Activated CD8-positive, alpha-beta memory T cell treated with anti-CD3 and anti-CD28 coated beads, Interleukin-2, amount 10 ng/mL, durations not matched to agents 7 days and 5 days (primary cell): ENCODE measurements at regions not wholly inside any gene's neighbourhood (a gene's known extent, or its start where the extent isn't known, plus 50 kb on each side); places are given as distances from the start of the nearest gene placed in this dataset.

ENCODE experiments used
- ATAC-seq: fragments of 150-1000 bp; cut with Tn5 transposase; one replicate; pipeline ENCODE4 v1.10.0; 2021; ENCODE audit warnings: moderate library complexity
- CTCF ChIA-PET: fragments of 350-600 bp; sonication (Branson Sonifier 250); formaldehyde crosslinking; loops from one replicate; lab custom pipeline; 2021; ENCODE audit warnings: antibody characterized with exemption; lab: Charles Lee
- DNase-seq: peaks from one replicate; pipeline ENCODE4 v3.0.0-alpha.2; 2020
- H3K27ac Mint-ChIP-seq: one replicate; pipeline ENCODE4 v1.8.0; 2021; ENCODE audit warnings: mild to moderate bottlenecking, mixed read lengths
- H3K27me3 Mint-ChIP-seq: one replicate; pipeline ENCODE4 v1.8.0; 2021; ENCODE audit warnings: mixed read lengths
- H3K36me3 Mint-ChIP-seq: one replicate; pipeline ENCODE4 v1.8.0; 2021; ENCODE audit warnings: mild to moderate bottlenecking, mixed read lengths
- H3K4me1 Mint-ChIP-seq: one replicate; pipeline ENCODE4 v1.8.0; 2021; ENCODE audit warnings: mixed read lengths
- H3K4me3 Mint-ChIP-seq: one replicate; pipeline ENCODE4 v1.8.0; 2021; ENCODE audit warnings: mild to moderate bottlenecking, moderate library complexity, mixed read lengths
- H3K9me3 Mint-ChIP-seq: one replicate; pipeline ENCODE4 v1.8.0; 2022; ENCODE audit warnings: low read depth, mixed read lengths

DNA sequence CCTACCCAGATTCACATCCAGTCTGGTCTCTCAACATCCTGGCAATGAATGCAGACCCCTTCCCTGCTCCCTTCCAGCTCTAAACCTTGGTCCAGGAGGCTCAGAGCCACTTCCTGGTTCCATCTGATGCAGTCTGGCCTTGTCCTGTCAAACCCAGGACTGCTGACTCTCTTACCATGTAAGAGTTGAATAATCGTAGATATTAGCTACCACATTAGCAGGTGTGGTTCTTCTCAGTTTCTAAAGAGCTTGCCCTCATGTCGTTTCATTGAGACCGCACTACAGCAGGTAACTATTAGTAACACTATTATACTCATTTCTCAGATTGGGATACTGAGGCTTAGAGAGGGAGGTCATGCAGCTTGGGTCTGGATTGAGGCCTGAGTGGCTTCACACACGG is 133.3 kb downstream of the BOD1 start:
- peaks cover 10% of the 10 kb centered on the region for H3K27me3 Mint-ChIP-seq
- no peak overlapping the region for H3K27ac Mint-ChIP-seq
- H3K9me3 Mint-ChIP-seq, result no peaks in the 10 kb centered on the region
- H3K36me3 Mint-ChIP-seq, result no peaks in the 10 kb centered on the region
- CTCF ChIA-PET, result no interaction called here
- ATAC-seq, result no peak
- DNase-seq, result no peak
- no peaks in the 10 kb centered on the region for H3K4me1 Mint-ChIP-seq
- no peak overlapping the region for H3K4me3 Mint-ChIP-seq

DNA sequence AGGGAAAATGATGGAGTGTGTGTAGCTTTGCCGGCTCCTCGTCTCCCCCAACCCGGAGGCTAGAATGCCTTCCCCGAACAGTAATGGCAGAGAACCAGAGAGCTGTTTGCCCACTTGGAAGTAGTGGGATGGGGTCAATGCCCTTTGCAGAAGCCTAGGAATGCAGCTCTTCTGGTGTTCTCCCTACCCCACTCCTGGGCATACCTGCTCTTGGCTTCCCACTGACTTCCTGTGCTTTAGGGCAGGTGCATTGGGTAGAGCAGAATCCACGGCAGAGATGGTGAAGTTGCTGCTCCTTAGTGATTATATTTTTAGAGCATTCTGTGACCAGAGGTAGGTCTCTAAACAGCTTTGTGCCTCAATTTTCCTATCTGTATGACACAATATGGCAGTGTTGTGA is 134.6 kb downstream of the BOD1 start:
- Mint-ChIP-seq H3K36me3 (no peaks in the 10 kb centered on the region), H3K27me3 (peaks cover 3% of the 10 kb centered on the region), H3K9me3 (no peaks in the 10 kb centered on the region), H3K4me3 (no peak overlapping the region), H3K4me1 (no peaks in the 10 kb centered on the region), H3K27ac (no peak overlapping the region)
- CTCF ChIA-PET, result no interaction called here
- ATAC-seq (no peak), DNase-seq (no peak)

DNA sequence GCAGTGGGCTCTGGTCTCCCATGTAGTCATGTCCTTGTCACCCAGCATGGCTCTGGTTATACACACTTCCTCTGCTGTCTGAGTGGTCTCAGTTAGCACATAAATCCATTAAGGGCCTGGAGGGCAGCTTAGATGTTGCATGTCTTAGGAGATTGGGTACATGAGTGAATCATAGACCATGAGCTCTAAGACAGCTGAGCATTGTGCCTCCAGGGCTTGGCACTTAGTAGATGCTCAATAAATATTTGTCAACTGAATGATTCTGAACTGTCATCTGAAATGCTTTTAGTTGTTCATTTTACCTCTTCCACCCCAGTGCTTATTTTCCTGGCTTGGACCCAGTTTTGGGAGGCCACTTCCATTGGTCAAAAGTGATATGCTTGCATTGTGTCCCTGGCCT is 135.6 kb downstream of the BOD1 start:
- CTCF ChIA-PET, result no interaction called here
- no peaks in the 10 kb centered on the region for H3K36me3 Mint-ChIP-seq

DNA sequence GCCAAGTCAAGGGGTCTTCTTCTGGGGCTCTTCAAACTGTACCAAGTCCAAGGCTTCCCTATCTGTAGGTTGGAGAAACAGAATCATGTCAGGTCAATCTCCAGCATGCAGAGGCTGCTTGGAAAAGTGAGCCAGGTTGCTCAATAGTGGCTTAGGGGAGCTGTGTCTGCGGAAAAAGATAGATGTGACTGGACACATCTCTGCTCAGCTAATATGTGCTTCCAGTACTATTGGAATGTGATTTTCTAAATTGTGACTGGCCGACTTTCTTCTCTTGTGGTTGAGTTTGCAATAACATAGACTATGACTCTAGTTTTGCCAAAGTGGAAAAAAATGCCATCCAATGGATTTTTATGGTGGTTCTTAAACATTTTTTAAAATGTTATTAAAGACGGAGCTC is 136.7 kb downstream of the BOD1 start:
- H3K27me3 Mint-ChIP-seq, result no peaks in the 10 kb centered on the region
- CTCF ChIA-PET, result interaction anchor here (0.8 kb wide), 1 partner anchor 9 kb away, joined by 3 read pairs; no protein-coding TSS in a partner anchor
- no peak overlapping the region for H3K27ac Mint-ChIP-seq
- no peaks in the 10 kb centered on the region for H3K4me1 Mint-ChIP-seq
- no peak overlapping the region for H3K4me3 Mint-ChIP-seq
- ATAC-seq, result no peak
- no peak for DNase-seq
- no peaks in the 10 kb centered on the region for H3K9me3 Mint-ChIP-seq
- no peaks in the 10 kb centered on the region for H3K36me3 Mint-ChIP-seq

More for the DNA sequence above, 135.6 kb downstream of the BOD1 start:
- Mint-ChIP-seq H3K4me1 (no peaks in the 10 kb centered on the region), H3K27ac (no peak overlapping the region), H3K27me3 (peaks cover 1% of the 10 kb centered on the region), H3K4me3 (no peak overlapping the region), H3K9me3 (no peaks in the 10 kb centered on the region)
- DNase-seq (no peak), ATAC-seq (no peak)

DNA sequence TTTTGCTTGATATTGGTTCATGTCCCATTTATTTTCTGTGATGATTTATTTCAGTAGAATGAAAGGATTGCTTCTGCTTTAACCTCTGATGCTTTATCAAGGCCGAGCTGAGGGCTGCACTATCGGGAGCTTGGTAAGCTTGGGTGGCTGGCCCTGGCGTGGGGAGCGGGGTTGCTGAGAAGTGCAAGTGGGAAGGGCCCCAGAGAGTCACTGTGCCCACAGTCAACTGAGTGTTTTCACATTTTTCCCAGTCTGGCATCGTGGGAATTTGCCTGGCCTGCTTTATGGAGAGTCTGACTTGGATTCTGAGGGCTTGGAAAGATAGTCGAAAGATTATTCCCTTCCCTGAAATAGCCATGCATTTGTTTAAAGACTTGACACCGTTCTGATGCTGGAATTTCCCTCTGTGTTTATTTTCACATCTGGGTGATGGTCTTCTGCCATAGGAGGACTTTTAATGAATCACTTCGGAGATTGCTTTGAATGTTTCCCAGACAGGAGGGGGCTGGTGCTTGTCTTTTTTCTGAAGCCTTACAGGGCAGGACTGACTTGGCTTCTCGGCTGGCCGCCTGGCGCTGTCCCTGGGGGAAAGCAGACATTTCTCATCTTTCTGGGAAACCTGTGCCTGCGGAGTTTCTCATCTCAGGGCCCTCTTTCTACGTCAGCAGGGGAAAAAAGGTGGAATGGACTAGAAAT is 139.0 kb downstream of the BOD1 start:
- no peaks in the 10 kb centered on the region for H3K27me3 Mint-ChIP-seq
- CTCF ChIA-PET, result no interaction called here
- no peak overlapping the region for H3K4me3 Mint-ChIP-seq
- no peak overlapping the region for H3K27ac Mint-ChIP-seq
- no peak for DNase-seq
- ATAC-seq, result no peak
- H3K9me3 Mint-ChIP-seq, result no peaks in the 10 kb centered on the region
- H3K4me1 Mint-ChIP-seq, result no peaks in the 10 kb centered on the region
- H3K36me3 Mint-ChIP-seq, result no peaks in the 10 kb centered on the region

DNA sequence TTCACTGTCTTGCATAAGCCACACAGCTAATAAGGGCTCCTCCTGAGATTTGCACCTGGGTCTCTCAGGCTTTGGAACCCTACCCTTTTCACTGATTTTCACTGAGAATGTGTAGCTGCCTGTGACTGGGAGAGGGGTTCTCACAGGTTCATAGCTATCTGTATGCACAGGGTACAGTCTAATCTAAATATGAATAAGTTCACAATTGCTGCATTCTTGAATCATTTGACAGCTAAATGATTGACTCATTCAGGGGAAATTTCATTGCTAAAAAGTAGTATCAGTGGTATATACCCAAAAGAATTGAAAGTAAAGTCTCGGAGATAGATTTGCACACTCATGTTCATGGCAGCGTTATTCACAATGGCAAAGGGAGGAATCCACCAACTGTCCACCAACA is 140.7 kb downstream of the BOD1 start:
- Mint-ChIP-seq H3K9me3 (no peaks in the 10 kb centered on the region), H3K36me3 (no peaks in the 10 kb centered on the region), H3K4me3 (no peak overlapping the region), H3K27me3 (no peaks in the 10 kb centered on the region), H3K4me1 (no peaks in the 10 kb centered on the region), H3K27ac (no peak overlapping the region)
- ATAC-seq, result no peak
- CTCF ChIA-PET, result no interaction called here
- no peak for DNase-seq

DNA sequence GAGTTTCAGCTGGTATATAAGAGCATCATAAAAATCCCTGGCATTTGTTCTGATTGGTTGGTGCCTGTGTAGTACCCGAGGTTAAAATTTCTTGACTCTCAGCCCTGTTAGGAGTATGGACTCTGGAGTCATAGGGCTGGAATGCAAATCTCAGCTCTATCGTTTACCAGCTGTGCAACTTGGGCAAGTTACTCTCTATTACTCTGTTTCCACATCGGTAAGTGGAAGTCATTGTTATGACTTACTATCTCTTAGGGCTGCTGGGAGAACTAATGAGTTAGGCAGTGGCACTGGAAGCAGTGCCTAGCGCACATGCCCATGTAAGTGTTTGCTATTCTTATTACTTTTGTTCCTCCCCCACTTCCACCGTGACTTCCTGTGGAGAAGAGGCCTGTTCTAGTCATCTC is 141.6 kb downstream of the BOD1 start:
- no peak overlapping the region for H3K27ac Mint-ChIP-seq
- DNase-seq (no peak), ATAC-seq (no peak)
- no peaks in the 10 kb centered on the region for H3K9me3 Mint-ChIP-seq
- no peaks in the 10 kb centered on the region for H3K4me1 Mint-ChIP-seq
- H3K27me3 Mint-ChIP-seq, result no peaks in the 10 kb centered on the region
- H3K36me3 Mint-ChIP-seq, result no peaks in the 10 kb centered on the region
- H3K4me3 Mint-ChIP-seq, result no peak overlapping the region
- CTCF ChIA-PET, result no interaction called here

DNA sequence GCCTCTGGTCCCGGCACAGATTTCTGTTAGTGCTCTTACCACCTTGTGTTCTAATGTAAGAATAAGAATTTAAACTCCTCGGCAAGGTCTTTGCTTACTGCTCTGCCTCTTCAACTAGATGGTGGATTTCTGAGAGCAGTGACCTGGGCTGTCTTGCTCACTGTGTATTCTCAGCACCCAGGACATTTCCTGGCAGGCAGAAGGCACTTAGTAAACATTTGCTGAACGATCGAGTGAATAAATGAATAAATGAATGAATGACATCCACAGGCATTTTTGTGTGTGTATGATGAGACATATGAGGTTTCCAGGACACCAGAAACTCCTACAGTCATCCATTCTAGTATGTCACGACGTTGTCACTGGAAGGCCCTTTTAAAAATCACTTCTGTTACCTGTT is 143.2 kb downstream of the BOD1 start:
- Mint-ChIP-seq H3K27me3 (no peaks in the 10 kb centered on the region), H3K27ac (no peak overlapping the region), H3K4me3 (no peak overlapping the region), H3K9me3 (no peaks in the 10 kb centered on the region), H3K4me1 (no peaks in the 10 kb centered on the region), H3K36me3 (no peaks in the 10 kb centered on the region)
- CTCF ChIA-PET, result no interaction called here
- DNase-seq (no peak), ATAC-seq (no peak)

DNA sequence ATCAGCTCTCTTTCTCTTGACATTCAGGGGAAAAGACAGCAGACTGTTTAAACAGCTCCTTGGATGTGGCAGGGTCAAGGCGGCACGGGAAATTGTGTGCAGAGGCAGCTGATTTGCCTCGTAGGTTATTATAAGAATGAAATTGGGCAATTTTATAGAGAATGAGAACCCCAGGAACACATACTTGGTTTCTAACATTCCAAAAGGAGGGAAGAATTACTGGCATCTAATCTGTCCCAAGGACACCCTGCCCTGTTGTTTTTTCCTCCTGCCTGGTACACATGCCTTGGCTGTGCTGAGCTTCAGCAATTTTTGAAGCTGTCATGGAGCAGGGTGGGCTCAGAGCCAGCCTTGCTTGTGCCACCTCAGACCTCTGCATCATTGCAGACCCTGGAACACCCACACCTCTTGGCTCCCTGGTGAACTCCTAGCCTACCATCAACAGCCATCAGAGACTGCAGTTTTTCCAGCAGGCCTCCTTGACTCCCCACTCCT is 143.6 kb downstream of the BOD1 start:
- DNase-seq (no peak), ATAC-seq (no peak)
- Mint-ChIP-seq H3K27me3 (no peaks in the 10 kb centered on the region), H3K4me1 (no peaks in the 10 kb centered on the region), H3K27ac (no peak overlapping the region), H3K9me3 (no peaks in the 10 kb centered on the region), H3K36me3 (no peaks in the 10 kb centered on the region), H3K4me3 (no peak overlapping the region)
- CTCF ChIA-PET, result no interaction called here

DNA sequence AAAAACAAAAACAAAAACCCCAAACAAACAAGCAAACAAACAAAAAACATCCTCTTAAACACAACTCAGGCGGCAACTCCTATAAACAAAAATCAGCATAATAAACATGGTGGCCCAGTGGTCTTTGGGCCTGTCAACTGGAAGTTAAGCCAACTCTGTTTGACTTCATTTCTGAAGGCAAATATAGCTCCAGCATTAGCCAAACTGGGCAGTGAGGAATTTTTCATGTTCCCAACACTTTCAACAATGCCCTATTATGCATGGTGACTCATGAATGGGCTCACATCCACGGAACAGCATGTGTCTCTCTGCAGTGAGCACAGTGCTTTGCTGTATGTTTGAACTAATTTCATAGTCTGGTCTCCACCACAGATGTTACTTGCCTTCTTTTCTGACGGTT is 143.9 kb upstream of the STC2 start:
- no peak for DNase-seq
- Mint-ChIP-seq H3K4me3 (no peak overlapping the region), H3K27ac (no peak overlapping the region), H3K36me3 (no peaks in the 10 kb centered on the region), H3K27me3 (no peaks in the 10 kb centered on the region), H3K4me1 (no peaks in the 10 kb centered on the region), H3K9me3 (no peaks in the 10 kb centered on the region)
- ATAC-seq, result no peak
- CTCF ChIA-PET, result no interaction called here

DNA sequence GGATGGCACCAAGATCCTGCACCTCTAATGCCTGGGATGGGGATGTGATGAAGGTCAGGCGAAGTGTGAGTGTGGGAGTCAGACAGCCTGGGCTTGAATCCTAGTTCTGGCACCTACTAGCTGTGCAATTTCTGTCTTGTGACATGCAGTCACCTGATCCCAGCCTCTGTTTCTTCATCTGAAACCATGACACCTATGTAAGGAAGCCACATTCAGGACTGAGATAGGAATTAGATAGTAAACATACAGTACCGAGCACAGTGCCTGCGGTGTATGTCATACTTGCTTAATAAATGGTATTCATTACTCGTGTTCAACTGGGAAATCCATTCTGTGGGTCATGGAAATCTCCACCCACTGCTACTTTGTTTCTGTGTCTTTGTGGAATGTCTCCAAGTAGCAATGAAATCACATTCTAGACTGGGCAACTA is 140.6 kb upstream of the STC2 start:
- peaks cover 4% of the 10 kb centered on the region for H3K9me3 Mint-ChIP-seq
- no peak for ATAC-seq
- CTCF ChIA-PET, result no interaction called here

DNA sequence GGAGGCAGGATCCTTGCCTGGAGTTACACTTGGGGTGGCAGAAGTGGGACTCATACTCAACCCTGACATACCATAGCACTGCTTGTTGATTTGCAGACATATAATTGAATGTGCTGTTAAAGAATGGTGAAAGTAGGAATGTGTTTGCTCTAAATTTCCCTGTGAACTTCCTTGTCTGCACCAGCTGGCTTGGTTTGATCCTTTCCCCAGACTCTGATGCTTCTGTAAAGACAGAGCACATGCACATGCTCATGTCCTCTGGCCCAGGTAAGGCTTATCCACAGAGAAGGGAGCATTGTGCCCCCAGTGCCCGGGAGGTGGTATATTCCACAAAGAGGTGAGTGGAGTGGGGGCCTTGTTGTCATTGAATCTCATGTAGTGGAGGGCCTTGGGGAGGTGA is 138.0 kb upstream of the STC2 start:
- H3K27ac Mint-ChIP-seq, result no peak overlapping the region
- peaks cover 4% of the 10 kb centered on the region for H3K9me3 Mint-ChIP-seq
- no peaks in the 10 kb centered on the region for H3K27me3 Mint-ChIP-seq
- CTCF ChIA-PET, result no interaction called here
- H3K4me1 Mint-ChIP-seq, result no peaks in the 10 kb centered on the region
- H3K4me3 Mint-ChIP-seq, result no peak overlapping the region
- DNase-seq (no peak), ATAC-seq (no peak)
- H3K36me3 Mint-ChIP-seq, result no peaks in the 10 kb centered on the region

More for the DNA sequence above, 140.6 kb upstream of the STC2 start:
- no peaks in the 10 kb centered on the region for H3K36me3 Mint-ChIP-seq
- H3K4me3 Mint-ChIP-seq, result no peak overlapping the region
- DNase-seq, result no peak
- no peak overlapping the region for H3K27ac Mint-ChIP-seq
- no peaks in the 10 kb centered on the region for H3K27me3 Mint-ChIP-seq
- no peaks in the 10 kb centered on the region for H3K4me1 Mint-ChIP-seq

DNA sequence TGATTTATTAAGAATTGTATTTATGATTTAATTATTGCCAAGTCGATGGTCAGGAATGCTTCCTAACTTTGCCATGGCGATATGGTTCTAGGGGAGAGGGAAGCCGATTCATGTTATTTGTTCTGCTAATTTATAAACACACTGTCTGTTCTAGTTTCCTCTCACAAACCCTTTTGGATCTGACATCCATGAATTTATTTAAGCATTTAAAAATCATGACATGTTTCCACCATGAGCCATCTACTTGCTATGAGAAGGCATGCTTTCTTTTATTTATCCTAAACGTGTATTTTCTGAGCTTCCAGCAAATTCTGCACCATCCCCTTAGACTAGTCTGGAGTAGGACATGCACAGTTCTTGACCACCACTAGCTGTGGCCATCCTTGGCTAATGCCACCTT is 136.6 kb upstream of the STC2 start:
- H3K27me3 Mint-ChIP-seq, result no peaks in the 10 kb centered on the region
- no peaks in the 10 kb centered on the region for H3K4me1 Mint-ChIP-seq
- no peaks in the 10 kb centered on the region for H3K36me3 Mint-ChIP-seq
- H3K27ac Mint-ChIP-seq, result no peak overlapping the region
- peaks cover 4% of the 10 kb centered on the region for H3K9me3 Mint-ChIP-seq
- DNase-seq (no peak), ATAC-seq (no peak)
- no peak overlapping the region for H3K4me3 Mint-ChIP-seq
- CTCF ChIA-PET, result no interaction called here

DNA sequence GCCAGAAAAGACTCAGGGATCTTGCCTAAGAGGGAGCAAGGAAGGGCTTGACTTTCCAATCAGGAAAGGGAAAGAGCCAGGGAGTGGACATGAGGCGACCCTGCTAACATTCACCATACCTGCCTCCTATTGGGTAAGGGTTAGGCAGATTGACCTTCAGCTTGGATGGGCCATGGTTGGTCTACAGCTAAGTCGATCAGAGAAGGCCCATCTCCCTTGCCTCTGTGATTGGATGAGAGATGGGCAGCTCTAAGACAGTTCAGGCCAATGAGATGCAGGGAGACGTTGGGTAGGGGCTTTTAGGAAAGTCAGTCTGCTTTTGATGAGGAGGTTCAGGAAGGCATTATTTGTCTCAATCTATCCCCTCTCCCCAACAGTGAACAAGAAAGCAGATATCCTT is 135.0 kb upstream of the STC2 start:
- ATAC-seq, result no peak
- H3K27me3 Mint-ChIP-seq, result no peaks in the 10 kb centered on the region
- H3K4me1 Mint-ChIP-seq, result no peaks in the 10 kb centered on the region
- no peak for DNase-seq
- H3K4me3 Mint-ChIP-seq, result no peak overlapping the region
- H3K27ac Mint-ChIP-seq, result no peak overlapping the region
- H3K9me3 Mint-ChIP-seq, result peaks cover 4% of the 10 kb centered on the region
- H3K36me3 Mint-ChIP-seq, result no peaks in the 10 kb centered on the region
- CTCF ChIA-PET, result no interaction called here
